Keratinocyte (primary cell): ENCODE measurements at regions not wholly inside any gene's neighbourhood (a gene's known extent, or its start where the extent isn't known, plus 50 kb on each side); places are given as distances from the start of the nearest gene placed in this dataset.

ENCODE experiments used
- EZH2 ChIP-seq: IDR thresholded peaks from one replicate; pipeline ENCODE4 v1.6.1; 2012; ENCODE audit warnings: inconsistent platforms, mild to moderate bottlenecking, low read length, moderate library complexity
- TF ChIP-seq, protein P1 (sequence below), 3 experiments: IDR thresholded peaks in 1 of 3; conservative IDR thresholded peaks in 1 of 3; optimal IDR thresholded peaks in 1 of 3; 2 replicates in 2 of 3; 3 replicates in 1 of 3; pipeline versions ENCODE3 to v1.5.1; 2011; ENCODE audit warnings: low read length in 3 of 3, mild to moderate bottlenecking in 3 of 3, moderate library complexity in 2 of 3, control low read depth in 1 of 3, inconsistent platforms in 1 of 3; ENCODE audit not compliant: insufficient read depth in 2 of 3; ENCODE audit errors: extremely low read depth in 1 of 3

DNA sequence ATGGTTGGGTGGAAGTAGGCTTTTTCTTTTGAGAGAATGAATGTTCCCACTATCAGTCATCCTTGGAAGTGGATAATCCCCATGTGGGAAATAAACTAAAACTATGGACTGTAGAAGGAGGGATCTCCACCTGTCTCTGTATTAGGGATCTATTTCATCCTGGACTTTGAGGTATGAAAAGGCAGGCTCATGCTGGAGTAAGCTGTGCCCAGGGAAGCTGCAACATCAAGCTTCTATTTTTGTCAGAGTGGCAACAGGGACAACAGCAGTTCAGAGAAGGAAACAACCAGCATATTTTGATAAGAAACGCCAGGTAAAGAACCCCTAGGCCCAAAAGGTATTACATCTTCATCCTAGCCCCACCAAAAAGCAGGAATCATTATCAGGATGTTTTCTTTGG is 122.0 kb downstream of the MDH1 start:
- TF ChIP-seq, protein P1, sequence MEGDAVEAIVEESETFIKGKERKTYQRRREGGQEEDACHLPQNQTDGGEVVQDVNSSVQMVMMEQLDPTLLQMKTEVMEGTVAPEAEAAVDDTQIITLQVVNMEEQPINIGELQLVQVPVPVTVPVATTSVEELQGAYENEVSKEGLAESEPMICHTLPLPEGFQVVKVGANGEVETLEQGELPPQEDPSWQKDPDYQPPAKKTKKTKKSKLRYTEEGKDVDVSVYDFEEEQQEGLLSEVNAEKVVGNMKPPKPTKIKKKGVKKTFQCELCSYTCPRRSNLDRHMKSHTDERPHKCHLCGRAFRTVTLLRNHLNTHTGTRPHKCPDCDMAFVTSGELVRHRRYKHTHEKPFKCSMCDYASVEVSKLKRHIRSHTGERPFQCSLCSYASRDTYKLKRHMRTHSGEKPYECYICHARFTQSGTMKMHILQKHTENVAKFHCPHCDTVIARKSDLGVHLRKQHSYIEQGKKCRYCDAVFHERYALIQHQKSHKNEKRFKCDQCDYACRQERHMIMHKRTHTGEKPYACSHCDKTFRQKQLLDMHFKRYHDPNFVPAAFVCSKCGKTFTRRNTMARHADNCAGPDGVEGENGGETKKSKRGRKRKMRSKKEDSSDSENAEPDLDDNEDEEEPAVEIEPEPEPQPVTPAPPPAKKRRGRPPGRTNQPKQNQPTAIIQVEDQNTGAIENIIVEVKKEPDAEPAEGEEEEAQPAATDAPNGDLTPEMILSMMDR (optimal IDR thresholded peaks at IDR 0.05 in 1 of 3, IDR thresholded peaks at IDR 0.05 in 1 of 3, conservative IDR thresholded peaks at IDR 0.05 in 1 of 3; ENCODE audit: extremely low read depth in 1 of 3, insufficient read depth in 2 of 3, low read length in 3 of 3), result no peak
- TF ChIP-seq EZH2, result no peak
